ENCODE measurements at regions not wholly inside any gene's neighbourhood (a gene's known extent, or its start where the extent isn't known, plus 50 kb on each side); places are given as distances from the start of the nearest gene placed in this dataset.

DNA sequence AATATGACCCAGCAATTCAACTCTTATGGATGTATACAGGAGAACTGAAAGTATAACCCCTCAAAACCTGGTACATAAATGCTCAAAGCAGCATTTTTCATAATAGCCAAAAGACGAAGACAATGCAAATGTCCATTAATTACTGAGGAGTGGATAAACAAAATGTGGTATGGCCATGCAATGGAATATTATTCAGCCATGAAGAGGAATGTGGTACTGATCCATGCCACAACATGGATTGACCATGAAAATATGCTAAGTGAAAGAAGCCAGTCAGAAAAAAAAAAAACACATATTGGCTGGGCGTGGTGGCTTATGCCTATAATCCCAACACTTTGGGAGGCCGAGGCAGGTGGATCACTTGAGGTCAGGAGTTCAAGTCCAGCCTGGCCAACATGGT lies 74.5 kb upstream of the PLS3 start:
- Histone ChIP-seq H3K27me3 (peaks cover 0 to 3% of the 10 kb centered on the region in 2 donors), H3K4me3 (no peak overlapping the region), H3K9me3 (no peaks in the 10 kb centered on the region), H3K4me1 (no peaks in the 10 kb centered on the region), H3K36me3 (no peaks in the 10 kb centered on the region), H3K27ac (no peak overlapping the region)
- no peak for DNase-seq
- intact Hi-C loops (cut with DNase I) = no loop called here
- no peak for ATAC-seq
- TF ChIP-seq, protein P1, sequence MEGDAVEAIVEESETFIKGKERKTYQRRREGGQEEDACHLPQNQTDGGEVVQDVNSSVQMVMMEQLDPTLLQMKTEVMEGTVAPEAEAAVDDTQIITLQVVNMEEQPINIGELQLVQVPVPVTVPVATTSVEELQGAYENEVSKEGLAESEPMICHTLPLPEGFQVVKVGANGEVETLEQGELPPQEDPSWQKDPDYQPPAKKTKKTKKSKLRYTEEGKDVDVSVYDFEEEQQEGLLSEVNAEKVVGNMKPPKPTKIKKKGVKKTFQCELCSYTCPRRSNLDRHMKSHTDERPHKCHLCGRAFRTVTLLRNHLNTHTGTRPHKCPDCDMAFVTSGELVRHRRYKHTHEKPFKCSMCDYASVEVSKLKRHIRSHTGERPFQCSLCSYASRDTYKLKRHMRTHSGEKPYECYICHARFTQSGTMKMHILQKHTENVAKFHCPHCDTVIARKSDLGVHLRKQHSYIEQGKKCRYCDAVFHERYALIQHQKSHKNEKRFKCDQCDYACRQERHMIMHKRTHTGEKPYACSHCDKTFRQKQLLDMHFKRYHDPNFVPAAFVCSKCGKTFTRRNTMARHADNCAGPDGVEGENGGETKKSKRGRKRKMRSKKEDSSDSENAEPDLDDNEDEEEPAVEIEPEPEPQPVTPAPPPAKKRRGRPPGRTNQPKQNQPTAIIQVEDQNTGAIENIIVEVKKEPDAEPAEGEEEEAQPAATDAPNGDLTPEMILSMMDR (IDR thresholded peaks at IDR 0.05) = no peak

DNA sequence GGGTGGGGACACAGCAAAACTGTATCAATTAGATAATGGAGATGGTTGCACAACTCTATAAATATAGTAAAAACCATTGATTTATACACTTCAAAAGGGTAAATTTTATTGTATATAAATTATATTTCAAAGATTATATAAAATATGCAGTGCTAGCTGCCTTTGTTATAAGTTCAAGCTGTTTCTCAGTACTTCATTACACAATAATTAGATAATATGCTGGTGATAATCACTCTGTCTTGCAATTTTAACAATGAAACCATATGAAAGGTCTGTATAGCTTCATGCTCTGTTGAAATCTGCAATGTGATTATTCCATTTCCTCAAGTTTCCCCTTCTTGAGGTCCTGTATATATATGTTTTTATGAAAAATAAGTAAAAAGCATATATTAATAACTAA lies 73.4 kb upstream of the PLS3 start:
- Histone ChIP-seq H3K9me3 (no peaks in the 10 kb centered on the region), H3K27me3 (peaks cover 0 to 3% of the 10 kb centered on the region in 2 donors), H3K4me1 (no peaks in the 10 kb centered on the region), H3K27ac (no peak overlapping the region), H3K36me3 (no peaks in the 10 kb centered on the region), H3K4me3 (no peak overlapping the region)
- TF ChIP-seq, protein P1 (IDR thresholded peaks at IDR 0.05) = no peak
- intact Hi-C loops (cut with DNase I) = no loop called here
- ATAC-seq (no peak), DNase-seq (no peak)

DNA sequence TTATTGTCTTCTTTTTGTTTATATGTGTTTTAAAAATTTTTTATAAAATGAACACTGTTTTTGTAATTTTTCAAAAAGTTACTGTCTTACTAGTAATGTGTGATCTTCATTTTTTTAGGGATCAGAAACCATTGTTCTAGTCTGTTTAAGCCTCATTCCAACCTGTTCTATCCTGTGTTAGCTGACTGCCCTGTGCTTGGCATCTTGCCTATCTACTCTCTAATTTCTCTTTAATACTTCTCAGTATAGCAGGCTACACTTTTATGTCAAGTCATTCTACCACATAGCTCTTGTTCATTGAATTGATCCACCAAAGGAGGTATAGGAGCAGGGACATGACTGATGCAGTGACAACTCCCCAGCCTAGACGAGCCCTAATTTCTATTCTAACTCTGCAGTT lies 70.2 kb upstream of the PLS3 start:
- intact Hi-C loops (cut with DNase I) = no loop called here
- Histone ChIP-seq H3K36me3 (no peaks in the 10 kb centered on the region), H3K27me3 (peaks cover 0 to 3% of the 10 kb centered on the region in 2 donors), H3K9me3 (no peaks in the 10 kb centered on the region), H3K4me3 (no peak overlapping the region), H3K4me1 (no peaks in the 10 kb centered on the region), H3K27ac (no peak overlapping the region)
- ATAC-seq = no peak
- TF ChIP-seq, protein P1 (IDR thresholded peaks at IDR 0.05) = no peak
- no peak for DNase-seq

DNA sequence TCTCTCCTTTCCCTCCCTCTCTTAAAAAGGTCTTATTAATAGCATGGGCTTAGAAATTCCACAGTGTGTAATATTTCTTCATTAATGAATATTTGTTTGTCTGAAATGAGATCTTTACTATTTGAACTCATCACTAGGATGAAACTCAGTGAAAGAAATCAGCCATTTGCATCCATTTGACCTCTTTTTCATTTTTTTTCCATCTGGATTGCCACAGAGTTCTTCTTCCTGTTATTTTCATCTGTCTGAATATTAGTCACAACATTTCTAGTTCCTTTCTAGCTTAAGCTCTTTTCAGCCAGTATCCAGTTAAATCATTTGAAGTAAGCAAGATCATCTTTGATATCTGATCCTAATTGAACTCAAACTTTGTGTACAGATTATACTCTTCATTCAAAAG lies 69.2 kb upstream of the PLS3 start:
- H3K27me3 ChIP-seq = peaks cover 0 to 3% of the 10 kb centered on the region in 2 donors
- no peaks in the 10 kb centered on the region for H3K4me1 ChIP-seq
- H3K4me3 ChIP-seq = no peak overlapping the region
- ATAC-seq (no peak), DNase-seq (no peak)
- H3K9me3 ChIP-seq = no peaks in the 10 kb centered on the region
- H3K27ac ChIP-seq = peak overlapping the region in 1 of 2 donors; percentile 27
- intact Hi-C loops (cut with DNase I) = no loop called here
- TF ChIP-seq, protein P1 (IDR thresholded peaks at IDR 0.05) = no peak
- H3K36me3 ChIP-seq = no peaks in the 10 kb centered on the region

DNA sequence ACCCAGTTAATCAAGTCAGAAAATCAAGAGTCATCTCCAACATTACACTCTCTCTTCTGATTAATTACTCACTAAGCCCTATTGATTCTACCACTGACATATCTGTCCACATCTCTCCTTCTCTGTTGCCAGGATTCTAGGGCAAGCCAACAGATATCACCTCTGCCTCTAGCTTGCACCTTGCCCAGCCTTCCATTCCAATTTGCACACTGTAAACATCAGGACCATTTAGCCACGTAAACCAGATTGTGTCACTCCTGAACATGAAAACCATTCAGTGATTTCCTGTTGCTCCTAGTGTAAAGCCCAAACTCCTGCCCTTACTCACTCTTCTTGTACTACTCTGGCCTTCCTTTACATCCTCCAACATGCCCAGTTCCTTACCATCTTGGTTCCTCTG lies 68.0 kb upstream of the PLS3 start:
- no peaks in the 10 kb centered on the region for H3K4me1 ChIP-seq
- no peaks in the 10 kb centered on the region for H3K9me3 ChIP-seq
- no peak overlapping the region for H3K4me3 ChIP-seq
- intact Hi-C loops (cut with DNase I) = no loop called here
- H3K27ac ChIP-seq = no peak overlapping the region
- peaks cover 0 to 3% of the 10 kb centered on the region in 2 donors for H3K27me3 ChIP-seq
- no peak for DNase-seq
- no peaks in the 10 kb centered on the region for H3K36me3 ChIP-seq
- TF ChIP-seq, protein P1 (IDR thresholded peaks at IDR 0.05) = no peak
- ATAC-seq = no peak
